Prostate gland (tissue), 2 donors: ENCODE measurements at regions not wholly inside any gene's neighbourhood (a gene's known extent, or its start where the extent isn't known, plus 50 kb on each side); places are given as distances from the start of the nearest gene placed in this dataset.

Source experiments
- DNase-seq: peaks from one replicate; pipeline ENCODE4 v3.0.0-alpha.2; 2019; ENCODE audit warnings: low spot score
- H3K27ac ChIP-seq, 2 donors: fragments of 200-600 bp; sonication (generic); 2 replicates each; pipeline ENCODE4 v1.5.1; 2017 to 2019
- H3K27me3 ChIP-seq: fragments of 200-600 bp; sonication (generic); replicated peaks from 2 replicates; pipeline ENCODE4 v1.5.1; 2019; ENCODE audit not compliant: insufficient read depth
- H3K36me3 ChIP-seq, 2 donors: fragments of 200-600 bp; sonication (generic); 1 replicate in 1 of 2; 2 replicates in 1 of 2; pipeline versions ENCODE4 v1.5.1 to v1.8.1; 2017 to 2019
- H3K4me1 ChIP-seq: fragments of 200-600 bp; sonication (generic); replicated peaks from 2 replicates; pipeline ENCODE4 v1.5.1; 2019
- H3K4me3 ChIP-seq, 2 donors: fragments of 200-600 bp; sonication (generic); 2 replicates each; pipeline ENCODE4 v1.5.1; 2017 to 2019
- H3K9me3 ChIP-seq: fragments of 200-600 bp; sonication (generic); 2 replicates; pipeline ENCODE4 v1.5.1; 2017
- CTCF ChIP-seq, 4 experiments: fragments of 200-600 bp in 2 of 4; fragments of 450-650 bp in 2 of 4; sonication (generic) in 2 of 4; IDR thresholded peaks; 1 replicate in 3 of 4; 2 replicates in 1 of 4; pipeline ENCODE4 v1.5.1; 2016 to 2019; ENCODE audit warnings: antibody characterized with exemption in 4 of 4, mild to moderate bottlenecking in 2 of 4, moderate library complexity in 2 of 4
- POLR2A ChIP-seq: fragments of 450-650 bp; IDR thresholded peaks from one replicate; pipeline ENCODE4 v1.6.1; 2016; ENCODE audit warnings: antibody characterized with exemption, mild to moderate bottlenecking
- POLR2AphosphoS5 ChIP-seq: sonication (generic); formaldehyde crosslinking; IDR thresholded peaks from one replicate; pipeline ENCODE4 v1.6.1; 2017; ENCODE audit warnings: antibody characterized with exemption
- WGBS: methylation state at CpG from one replicate; pipeline ENCODE4 v1.1.5; 2018; 5-methylcytosine and 5-hydroxymethylcytosine counted together
- intact Hi-C: fragments of 100-400 bp; cut with DNase I; formaldehyde crosslinking; loops from one replicate; pipeline ENCODE4 v1.14.2; 2022

GRCh38 chrX:117543885-117544284 lies 572.7 kb downstream of the KLHL13 start:
- H3K36me3 ChIP-seq: no peaks in the 10 kb centered on the region
- H3K9me3 ChIP-seq: no peaks in the 10 kb centered on the region
- no peaks in the 10 kb centered on the region for H3K4me1 ChIP-seq
- peak; percentile 30 for DNase-seq
- no peak overlapping the region for H3K4me3 ChIP-seq
- TF ChIP-seq POLR2A: no peak
- TF ChIP-seq POLR2AphosphoS5: peak; percentile 75
- no peak for TF ChIP-seq CTCF (IDR thresholded peaks at IDR 0.05)
- no peak overlapping the region for H3K27ac ChIP-seq
- WGBS: 44% methylated on average over 3 of the region's 3 CpGs
- H3K27me3 ChIP-seq: no peaks in the 10 kb centered on the region
- intact Hi-C loops: no loop called here

- intact Hi-C loops: no loop called here
- Histone ChIP-seq H3K36me3 (no peaks in the 10 kb centered on the region), H3K4me3 (no peak overlapping the region), H3K9me3 (no peaks in the 10 kb centered on the region), H3K27ac (no peak overlapping the region), H3K4me1 (no peaks in the 10 kb centered on the region), H3K27me3 (no peaks in the 10 kb centered on the region)
- TF ChIP-seq POLR2AphosphoS5 (no peak), CTCF (IDR thresholded peaks at IDR 0.05) (no peak), POLR2A (no peak)
- DNase-seq: no peak
- WGBS: 81% methylated on average over 1 of the region's 1 CpG
These were observed 577.6 kb downstream of the KLHL13 start for GRCh38 chrX:117539090-117539418.

GRCh38 chrX:117538178-117539089 lies 578.2 kb downstream of the KLHL13 start:
- Histone ChIP-seq H3K4me1 (no peaks in the 10 kb centered on the region), H3K4me3 (no peak overlapping the region), H3K36me3 (no peaks in the 10 kb centered on the region), H3K27ac (no peak overlapping the region), H3K27me3 (no peaks in the 10 kb centered on the region), H3K9me3 (no peaks in the 10 kb centered on the region)
- intact Hi-C loops: no loop called here
- no peak for TF ChIP-seq POLR2AphosphoS5
- no peak for TF ChIP-seq POLR2A
- TF ChIP-seq CTCF (IDR thresholded peaks at IDR 0.05): no peak
- no peak for DNase-seq
- 82% methylated on average over 3 of the region's 3 CpGs for WGBS

GRCh38 chrX:117532339-117532738 lies 584.3 kb downstream of the KLHL13 start:
- H3K4me1 ChIP-seq: no peaks in the 10 kb centered on the region
- no peaks in the 10 kb centered on the region for H3K27me3 ChIP-seq
- TF ChIP-seq POLR2AphosphoS5: no peak
- no peak for TF ChIP-seq POLR2A
- TF ChIP-seq CTCF (IDR thresholded peaks at IDR 0.05): no peak
- no peaks in the 10 kb centered on the region for H3K36me3 ChIP-seq
- intact Hi-C loops: no loop called here
- DNase-seq: no peak
- no peak overlapping the region for H3K4me3 ChIP-seq
- H3K9me3 ChIP-seq: no peaks in the 10 kb centered on the region
- H3K27ac ChIP-seq: no peak overlapping the region
